ENCODE measurements at regions not wholly inside any gene's neighbourhood (a gene's known extent, or its start where the extent isn't known, plus 50 kb on each side); places are given as distances from the start of the nearest gene placed in this dataset.
A peak's percentile ranks its signal among the peaks of the same experiment; 100 is the strongest.
"Not testable (repeated sequence)": the region's sequence is repeated elsewhere in the genome, so short reads cannot be mapped to it uniquely, and the experiment has no call there.

GRCh38 chr5:67870662-67871061 lies 344.9 kb upstream of the PIK3R1 start:
- DNase-seq: no peak

GRCh38 chr5:67864335-67864734 lies 351.2 kb upstream of the PIK3R1 start:
- not testable (repeated sequence) for DNase-seq

GRCh38 chr5:67858471-67859031 lies 357.0 kb upstream of the PIK3R1 start:
- DNase-seq: no peak

- no peak for DNase-seq
Observed at GRCh38 chr5:67857502-67857901, 358.1 kb upstream of the PIK3R1 start.

- DNase-seq: no peak
Observed at GRCh38 chr5:67855523-67855922, 360.0 kb upstream of the PIK3R1 start.

- DNase-seq: not testable (repeated sequence)
Observed at GRCh38 chr5:67850906-67851305, 364.6 kb upstream of the PIK3R1 start.

- no peak for DNase-seq
Observed at GRCh38 chr5:67844924-67845323, 370.6 kb upstream of the PIK3R1 start.

GRCh38 chr5:67842806-67843205 lies 372.8 kb upstream of the PIK3R1 start:
- DNase-seq: no peak

- not testable (repeated sequence) for DNase-seq
Observed at GRCh38 chr5:67837225-67837624, 378.3 kb upstream of the PIK3R1 start.

GRCh38 chr5:67836496-67836895 lies 379.1 kb upstream of the PIK3R1 start:
- DNase-seq: not testable (repeated sequence)

- DNase-seq: no peak
Observed at GRCh38 chr5:67831048-67831447, 384.5 kb upstream of the PIK3R1 start.

- no peak for DNase-seq
Observed at GRCh38 chr5:67827541-67827940, 388.0 kb upstream of the PIK3R1 start.

GRCh38 chr5:67824852-67825251 lies 390.7 kb upstream of the PIK3R1 start:
- no peak for DNase-seq

- no peak for DNase-seq
Observed at GRCh38 chr5:67817652-67818051, 397.9 kb upstream of the PIK3R1 start.

GRCh38 chr5:67816456-67816855 lies 399.1 kb upstream of the PIK3R1 start:
- no peak for DNase-seq

- DNase-seq: no peak
Observed at GRCh38 chr5:67815455-67816391, 399.8 kb upstream of the PIK3R1 start.

GRCh38 chr5:67814569-67815311 lies 400.8 kb upstream of the PIK3R1 start:
- no peak for DNase-seq

GRCh38 chr5:67813877-67814539 lies 401.5 kb upstream of the PIK3R1 start:
- no peak for DNase-seq

GRCh38 chr5:67809589-67809988 lies 406.0 kb upstream of the PIK3R1 start:
- DNase-seq: peak; percentile 41

- DNase-seq: peak; percentile 18
Observed at GRCh38 chr5:67808340-67808739, 407.2 kb upstream of the PIK3R1 start.

- no peak for DNase-seq
Observed at GRCh38 chr5:67807439-67807888, 408.1 kb upstream of the PIK3R1 start.

GRCh38 chr5:67806654-67807438 lies 408.7 kb upstream of the PIK3R1 start:
- peak; percentile 19 for DNase-seq
